Loucy (cell line): ENCODE measurements at regions not wholly inside any gene's neighbourhood (a gene's known extent, or its start where the extent isn't known, plus 50 kb on each side); places are given as distances from the start of the nearest gene placed in this dataset.
"Not testable (repeated sequence)": the region's sequence is repeated elsewhere in the genome, so short reads cannot be mapped to it uniquely, and the experiment has no call there.

Experiments
- H2AFZ ChIP-seq: fragments of 200-600 bp; sonication (generic); 2 replicates; pipeline ENCODE4 v1.6.0; 2016; ENCODE audit warnings: antibody characterized with exemption, mild to moderate bottlenecking, low read length, moderate library complexity
- H3F3A ChIP-seq: fragments of 200-600 bp; 2 replicates; pipeline ENCODE4 v1.6.0; 2016; ENCODE audit warnings: antibody characterized with exemption, low read depth, mild to moderate bottlenecking
- H3K27me3 ChIP-seq: fragments of 200-600 bp; sonication (generic); 2 replicates; pipeline ENCODE4 v1.6.1; 2014; ENCODE audit warnings: low read length, mild to moderate bottlenecking; ENCODE audit not compliant: insufficient read depth, poor library complexity, severe bottlenecking
- H3K36me3 ChIP-seq: fragments of 200-600 bp; sonication (generic); 2 replicates; pipeline ENCODE4 v1.6.1; 2016; ENCODE audit warnings: low read length; ENCODE audit not compliant: insufficient read depth
- H3K4me1 ChIP-seq: fragments of 200-600 bp; sonication (generic); 2 replicates; pipeline ENCODE4 v1.5.1; 2014; ENCODE audit warnings: low read length, mild to moderate bottlenecking; ENCODE audit not compliant: insufficient read depth, poor library complexity, severe bottlenecking
- H3K4me2 ChIP-seq: fragments of 200-600 bp; sonication (generic); 2 replicates; pipeline ENCODE4 v1.6.0; 2014; ENCODE audit warnings: antibody characterized with exemption, low read length, low read depth, mild to moderate bottlenecking; ENCODE audit not compliant: poor library complexity, severe bottlenecking
- H3K4me3 ChIP-seq: fragments of 200-600 bp; sonication (generic); 2 replicates; pipeline ENCODE4 v1.5.1; 2014; ENCODE audit warnings: low read length, mild to moderate bottlenecking, mixed read lengths; ENCODE audit not compliant: poor library complexity, severe bottlenecking
- H3K79me2 ChIP-seq: fragments of 200-600 bp; sonication (generic); 2 replicates; pipeline ENCODE4 v1.6.1; 2014; ENCODE audit warnings: low read length; ENCODE audit not compliant: insufficient read depth
- H3K9ac ChIP-seq: fragments of 200-600 bp; sonication (generic); 2 replicates; pipeline ENCODE4 v1.6.0; 2014; ENCODE audit warnings: mild to moderate bottlenecking, low read depth, low read length, moderate library complexity; ENCODE audit not compliant: poor library complexity, severe bottlenecking
- H3K9me2 ChIP-seq: fragments of 200-600 bp; sonication (generic); replicated peaks from 2 replicates; pipeline ENCODE4 v1.6.1; 2016; ENCODE audit warnings: low read depth, low read length, mixed read lengths
- H3K9me3 ChIP-seq: fragments of 200-600 bp; sonication (generic); 2 replicates; pipeline ENCODE4 v1.6.1; 2014; ENCODE audit warnings: mild to moderate bottlenecking, antibody characterized with exemption, low read length, low read depth; ENCODE audit not compliant: insufficient read depth
- H4K20me1 ChIP-seq: fragments of 200-600 bp; sonication (generic); 2 replicates; pipeline ENCODE4 v1.6.0; 2014; ENCODE audit warnings: antibody characterized with exemption, low read length, mild to moderate bottlenecking; ENCODE audit not compliant: insufficient read depth, poor library complexity, severe bottlenecking
- CTCF ChIP-seq: fragments of 200-600 bp; sonication (generic); conservative IDR thresholded peaks from 2 replicates; pipeline ENCODE4 v1.5.1; 2014; ENCODE audit warnings: mild to moderate bottlenecking, antibody characterized with exemption, low read length
- EZH2phosphoT487 ChIP-seq: fragments of 200-600 bp; IDR thresholded peaks from 2 replicates; pipeline ENCODE4 v1.6.1; 2018; ENCODE audit warnings: antibody characterized with exemption, mild to moderate bottlenecking, moderate library complexity, borderline replicate concordance

- H3K9me2 ChIP-seq: no peaks in the 10 kb centered on the region
- H3K4me3 ChIP-seq: no peak overlapping the region
- H3K36me3 ChIP-seq: no peaks in the 10 kb centered on the region
- TF ChIP-seq CTCF (no peak), EZH2phosphoT487 (no peak)
- H4K20me1 ChIP-seq: no peaks in the 10 kb centered on the region
- H2AFZ ChIP-seq: no peak overlapping the region
- H3K4me2 ChIP-seq: no peak overlapping the region
- no peaks in the 10 kb centered on the region for H3F3A ChIP-seq
- H3K4me1 ChIP-seq: no peaks in the 10 kb centered on the region
- H3K9ac ChIP-seq: no peak overlapping the region
- no peaks in the 10 kb centered on the region for H3K79me2 ChIP-seq
- H3K27me3 ChIP-seq: no peaks in the 10 kb centered on the region
- H3K9me3 ChIP-seq: no peaks in the 10 kb centered on the region
Observed at GRCh38 chr2:16728351-16729136, 62.9 kb upstream of the CYRIA start.

- not testable (repeated sequence) for H3K79me2 ChIP-seq
Observed at GRCh38 chr2:16727849-16728248, 62.2 kb upstream of the CYRIA start.

DNA sequence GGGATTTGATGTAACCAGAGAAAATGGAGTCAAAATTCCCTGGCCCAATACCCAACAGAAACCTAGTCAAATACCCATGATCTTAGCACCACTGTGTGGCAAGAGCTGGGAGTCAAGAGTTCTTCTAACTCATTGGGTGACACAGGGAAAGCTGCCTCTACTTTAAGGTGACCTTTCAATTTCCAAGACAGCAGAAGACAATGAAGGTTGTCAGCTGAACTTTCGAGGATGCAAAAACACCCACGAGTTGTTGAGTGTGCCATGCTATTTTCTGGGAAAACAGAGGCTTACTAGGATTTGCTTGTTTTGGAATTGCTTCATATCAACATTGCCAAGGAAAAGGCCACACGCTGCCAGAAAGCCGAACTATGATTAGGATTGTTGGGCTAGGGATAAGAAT is 61.6 kb upstream of the CYRIA start:
- no peaks in the 10 kb centered on the region for H3K27me3 ChIP-seq
- H3K79me2 ChIP-seq: no peaks in the 10 kb centered on the region
- H2AFZ ChIP-seq: no peak overlapping the region
- no peaks in the 10 kb centered on the region for H3K9me2 ChIP-seq
- H3K9ac ChIP-seq: no peak overlapping the region
- no peaks in the 10 kb centered on the region for H3F3A ChIP-seq
- no peaks in the 10 kb centered on the region for H3K9me3 ChIP-seq
- no peaks in the 10 kb centered on the region for H3K36me3 ChIP-seq
- H3K4me3 ChIP-seq: no peak overlapping the region
- TF ChIP-seq EZH2phosphoT487 (no peak), CTCF (peak; percentile 33)
- no peaks in the 10 kb centered on the region for H3K4me1 ChIP-seq
- H4K20me1 ChIP-seq: no peaks in the 10 kb centered on the region
- no peak overlapping the region for H3K4me2 ChIP-seq

More at GRCh38 chr2:16727849-16728248, 62.2 kb upstream of the CYRIA start:
- H3K36me3 ChIP-seq, H3K4me2 ChIP-seq, H3K4me1 ChIP-seq, H3K27me3 ChIP-seq, H3F3A ChIP-seq, H3K9me3 ChIP-seq, H3K9ac ChIP-seq, H3K9me2 ChIP-seq, H4K20me1 ChIP-seq, H2AFZ ChIP-seq, H3K4me3 ChIP-seq: not testable (repeated sequence)

GRCh38 chr2:16726577-16726976 is 60.9 kb upstream of the CYRIA start:
- no peak for TF ChIP-seq CTCF
- no peak for TF ChIP-seq EZH2phosphoT487

More at GRCh38 chr2:16726577-16726976, 60.9 kb upstream of the CYRIA start:
- Histone ChIP-seq H2AFZ (no peak overlapping the region), H3K36me3 (no peaks in the 10 kb centered on the region), H3K27me3 (no peaks in the 10 kb centered on the region), H3F3A (no peaks in the 10 kb centered on the region), H4K20me1 (no peaks in the 10 kb centered on the region), H3K9ac (no peak overlapping the region), H3K4me2 (no peak overlapping the region), H3K4me3 (no peak overlapping the region), H3K4me1 (no peaks in the 10 kb centered on the region), H3K79me2 (no peaks in the 10 kb centered on the region), H3K9me2 (no peaks in the 10 kb centered on the region), H3K9me3 (no peaks in the 10 kb centered on the region)
